GM12892 (cell line): ENCODE measurements at regions not wholly inside any gene's neighbourhood (a gene's known extent, or its start where the extent isn't known, plus 50 kb on each side); places are given as distances from the start of the nearest gene placed in this dataset.

ENCODE experiments used
- POLR2A ChIP-seq: IDR thresholded peaks from 2 replicates; pipeline ENCODE4 v1.6.1; 2011; ENCODE audit warnings: low read depth, low read length, control low read depth
- TAF1 ChIP-seq: IDR thresholded peaks from 2 replicates; pipeline ENCODE4 v1.6.1; 2011; ENCODE audit warnings: low read depth, mild to moderate bottlenecking, control low read depth, low read length, borderline replicate concordance

DNA sequence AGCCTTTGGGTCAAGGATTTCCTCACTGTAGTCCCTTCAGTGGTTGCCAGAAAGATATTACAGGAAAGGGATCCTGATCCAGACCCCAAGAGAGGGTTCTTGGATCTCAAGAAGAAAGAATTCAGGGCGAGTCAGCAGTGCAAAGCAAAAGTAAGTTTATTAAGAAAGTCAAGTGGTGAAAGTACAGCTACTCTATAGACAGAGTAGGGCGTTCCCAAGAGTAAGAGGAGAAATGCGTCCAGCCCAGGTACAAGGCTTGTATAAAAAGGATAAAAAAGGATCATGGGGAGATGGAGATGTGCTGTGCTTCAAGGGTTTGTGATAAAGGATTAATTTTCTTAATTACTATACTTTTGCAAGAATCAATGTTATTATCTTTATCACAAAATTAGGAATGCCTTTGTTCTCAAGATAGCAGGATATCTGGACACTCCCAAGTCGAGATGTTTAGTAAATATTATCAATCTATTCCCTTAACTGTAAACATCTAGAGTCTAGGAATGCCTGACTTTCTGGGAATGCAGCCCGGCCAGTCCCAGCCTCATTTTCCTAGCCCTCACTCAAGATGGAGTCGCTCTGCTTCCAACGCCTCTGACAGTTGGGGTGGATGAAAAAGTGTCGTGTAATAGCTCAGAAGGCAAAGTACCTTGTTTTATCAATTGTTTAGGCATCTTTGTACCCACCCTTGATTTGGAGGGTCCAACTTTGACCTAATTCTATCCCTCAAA, 360.7 kb downstream of the GPM6A start:
- no peak for TF ChIP-seq POLR2A
- no peak for TF ChIP-seq TAF1
